Esophagus muscularis mucosa (tissue), 4 donors: ENCODE measurements at regions not wholly inside any gene's neighbourhood (a gene's known extent, or its start where the extent isn't known, plus 50 kb on each side); places are given as distances from the start of the nearest gene placed in this dataset.

Source experiments
- DNase-seq: peaks from one replicate; pipeline ENCODE4 v3.0.0-alpha.2; 2017; ENCODE audit errors: extremely low spot score
- H3K27ac ChIP-seq, 4 donors: fragments of 200-600 bp; sonication (generic); replicated peaks in 1 of 4; 1 replicate in 3 of 4; 2 replicates in 1 of 4; pipeline ENCODE4 v1.5.1; 2016 to 2019; ENCODE audit warnings: mild to moderate bottlenecking in 1 of 4
- H3K27me3 ChIP-seq, 4 donors: fragments of 200-600 bp; sonication (generic); one replicate each; pipeline versions ENCODE4 v1.5.1 to v1.6.0; 2016 to 2019
- H3K36me3 ChIP-seq, 4 donors: fragments of 200-600 bp; sonication (generic); one replicate each; pipeline ENCODE4 v1.5.1; 2016 to 2019
- H3K4me1 ChIP-seq, 4 donors: fragments of 200-600 bp; sonication (generic); one replicate each; pipeline ENCODE4 v1.5.1; 2016 to 2019
- H3K4me3 ChIP-seq, 4 donors: fragments of 200-600 bp; sonication (generic); 1 replicate in 2 of 4; 2 replicates in 2 of 4; pipeline ENCODE4 v1.5.1; 2016 to 2019; ENCODE audit warnings: mild to moderate bottlenecking in 4 of 4, moderate library complexity in 1 of 4
- H3K9me3 ChIP-seq, 4 donors: fragments of 200-600 bp; sonication (generic); 1 replicate in 3 of 4; 2 replicates in 1 of 4; pipeline ENCODE4 v1.5.1; 2016 to 2019
- CTCF ChIP-seq, 3 experiments: fragments of 200-600 bp in 2 of 3; fragments of 450-650 bp in 1 of 3; sonication (generic) in 2 of 3; IDR thresholded peaks; one replicate each; pipeline ENCODE4 v1.5.1; 2017 to 2019; ENCODE audit warnings: antibody characterized with exemption in 3 of 3, mild to moderate bottlenecking in 2 of 3, moderate library complexity in 1 of 3
- EP300 ChIP-seq: sonication (generic); formaldehyde crosslinking; IDR thresholded peaks from one replicate; pipeline ENCODE4 v1.6.1; 2017; ENCODE audit warnings: antibody characterized with exemption
- POLR2A ChIP-seq: fragments of 450-650 bp; IDR thresholded peaks from one replicate; pipeline ENCODE4 v1.6.1; 2017; ENCODE audit warnings: antibody characterized with exemption, moderate library complexity, mild to moderate bottlenecking, low read depth
- POLR2AphosphoS5 ChIP-seq, 2 donors: sonication (generic); formaldehyde crosslinking; IDR thresholded peaks; one replicate each; pipeline ENCODE4 v1.6.1; 2017; ENCODE audit warnings: antibody characterized with exemption in 2 of 2
- WGBS: methylation state at CpG from one replicate; pipeline ENCODE4 v1.1.5; 2018; 5-methylcytosine and 5-hydroxymethylcytosine counted together
- intact Hi-C: fragments of 100-400 bp; cut with DNase I; formaldehyde crosslinking; loops from one replicate; pipeline ENCODE4 v1.15.1; 2023

GRCh38 chr1:219279017-219279770 lies 105.5 kb downstream of the LYPLAL1 start:
- 92% methylated on average over 6 of the region's 6 CpGs for WGBS
- no peak for TF ChIP-seq EP300
- no peak for TF ChIP-seq POLR2AphosphoS5 (IDR thresholded peaks at IDR 0.05)
- TF ChIP-seq POLR2A, result no peak
- TF ChIP-seq CTCF (IDR thresholded peaks at IDR 0.05), result no peak
- no peak for DNase-seq

GRCh38 chr1:219278288-219278687 lies 104.6 kb downstream of the LYPLAL1 start:
- intact Hi-C loops, result no loop called here
- Histone ChIP-seq H3K27me3 (no peaks in the 10 kb centered on the region), H3K4me1 (peaks cover 0 to 3% (median 0%) of the 10 kb centered on the region in 4 donors), H3K36me3 (no peaks in the 10 kb centered on the region), H3K4me3 (no peak overlapping the region), H3K9me3 (no peaks in the 10 kb centered on the region), H3K27ac (no peak overlapping the region)
- no peak for DNase-seq
- WGBS, result 58% methylated on average over 1 of the region's 1 CpG
- TF ChIP-seq POLR2A, result no peak
- no peak for TF ChIP-seq CTCF (IDR thresholded peaks at IDR 0.05)
- no peak for TF ChIP-seq EP300
- TF ChIP-seq POLR2AphosphoS5 (IDR thresholded peaks at IDR 0.05), result no peak

More at GRCh38 chr1:219279017-219279770, 105.5 kb downstream of the LYPLAL1 start:
- H3K27ac ChIP-seq, result no peak overlapping the region
- intact Hi-C loops, result no loop called here
- no peaks in the 10 kb centered on the region for H3K27me3 ChIP-seq
- no peaks in the 10 kb centered on the region for H3K36me3 ChIP-seq
- H3K9me3 ChIP-seq, result no peaks in the 10 kb centered on the region
- H3K4me1 ChIP-seq, result peaks cover 0 to 3% (median 0%) of the 10 kb centered on the region in 4 donors
- no peak overlapping the region for H3K4me3 ChIP-seq

- no peak for DNase-seq
- Histone ChIP-seq H3K27me3 (no peaks in the 10 kb centered on the region), H3K4me1 (peaks cover 0 to 3% (median 0%) of the 10 kb centered on the region in 4 donors), H3K27ac (no peak overlapping the region), H3K4me3 (no peak overlapping the region), H3K9me3 (no peaks in the 10 kb centered on the region), H3K36me3 (no peaks in the 10 kb centered on the region)
- TF ChIP-seq CTCF (IDR thresholded peaks at IDR 0.05) (no peak), EP300 (no peak), POLR2A (no peak), POLR2AphosphoS5 (IDR thresholded peaks at IDR 0.05) (no peak)
- intact Hi-C loops, result no loop called here
- WGBS, result 67% methylated on average over 2 of the region's 2 CpGs
Measured at GRCh38 chr1:219277304-219278105, 103.8 kb downstream of the LYPLAL1 start.

- 85% methylated on average over 5 of the region's 5 CpGs for WGBS
- H3K4me3 ChIP-seq, result no peak overlapping the region
- peaks cover 7 to 15% (median 9%) of the 10 kb centered on the region in 4 donors for H3K4me1 ChIP-seq
- intact Hi-C loops, result no loop called here
- TF ChIP-seq POLR2AphosphoS5 (IDR thresholded peaks at IDR 0.05), result no peak
- no peak for TF ChIP-seq EP300
- no peak for TF ChIP-seq POLR2A
- no peak for TF ChIP-seq CTCF (IDR thresholded peaks at IDR 0.05)
- no peak for DNase-seq
- no peak overlapping the region for H3K27ac ChIP-seq
- H3K36me3 ChIP-seq, result no peaks in the 10 kb centered on the region
- H3K9me3 ChIP-seq, result no peaks in the 10 kb centered on the region
- H3K27me3 ChIP-seq, result no peaks in the 10 kb centered on the region
Measured at GRCh38 chr1:219276049-219276738, 102.5 kb downstream of the LYPLAL1 start.
